AG04450 (cell line): ENCODE measurements at regions not wholly inside any gene's neighbourhood (a gene's known extent, or its start where the extent isn't known, plus 50 kb on each side); places are given as distances from the start of the nearest gene placed in this dataset.

Experiments
- CTCF ChIA-PET: fragments of 300-600, 350-600 bp; formaldehyde crosslinking; extraction: SDS; loops from one replicate; lab custom pipeline; 2022; ENCODE audit warnings: antibody characterized with exemption, inconsistent platforms; lab: Charles Lee
- POLR2A ChIA-PET: fragments of 350-600 bp; formaldehyde crosslinking; extraction: SDS; loops from one replicate; lab custom pipeline; 2021; ENCODE audit warnings: antibody characterized with exemption, inconsistent platforms; lab: Yijun Ruan, JAX
- DNase-seq: peaks from one replicate; pipeline ENCODE4 v3.0.0-alpha.2; 2011; ENCODE audit warnings: low read depth, low spot score
- H3K27ac ChIP-seq: one replicate; pipeline ENCODE4 v1.5.1; 2012; ENCODE audit warnings: low read depth, low read length, control low read depth
- H3K27me3 ChIP-seq: one replicate; pipeline ENCODE4 v1.6.0; 2012; ENCODE audit warnings: low read length; ENCODE audit not compliant: control insufficient read depth, insufficient read depth
- H3K4me3 ChIP-seq: 2 replicates; pipeline ENCODE4 v1.5.1; 2011; ENCODE audit warnings: mild to moderate bottlenecking, low read depth, low read length, control low read depth
- H3K9me3 ChIP-seq: 2 replicates; pipeline ENCODE4 v1.5.1; 2012; ENCODE audit warnings: low read length; ENCODE audit not compliant: control insufficient read depth, insufficient read depth
- TF ChIP-seq, protein P1 (sequence below): IDR thresholded peaks from 2 replicates; pipeline ENCODE4 v1.5.1; 2011; ENCODE audit warnings: low read depth, low read length, control low read depth, inconsistent platforms

GRCh38 chr1:30303387-30303786, 420.0 kb downstream of the MATN1 start:
- CTCF ChIA-PET, result no interaction called here

GRCh38 chr1:30302858-30303257, 420.5 kb downstream of the MATN1 start:
- no peak overlapping the region for H3K27ac ChIP-seq
- H3K4me3 ChIP-seq, result no peak overlapping the region
- TF ChIP-seq, protein P1, sequence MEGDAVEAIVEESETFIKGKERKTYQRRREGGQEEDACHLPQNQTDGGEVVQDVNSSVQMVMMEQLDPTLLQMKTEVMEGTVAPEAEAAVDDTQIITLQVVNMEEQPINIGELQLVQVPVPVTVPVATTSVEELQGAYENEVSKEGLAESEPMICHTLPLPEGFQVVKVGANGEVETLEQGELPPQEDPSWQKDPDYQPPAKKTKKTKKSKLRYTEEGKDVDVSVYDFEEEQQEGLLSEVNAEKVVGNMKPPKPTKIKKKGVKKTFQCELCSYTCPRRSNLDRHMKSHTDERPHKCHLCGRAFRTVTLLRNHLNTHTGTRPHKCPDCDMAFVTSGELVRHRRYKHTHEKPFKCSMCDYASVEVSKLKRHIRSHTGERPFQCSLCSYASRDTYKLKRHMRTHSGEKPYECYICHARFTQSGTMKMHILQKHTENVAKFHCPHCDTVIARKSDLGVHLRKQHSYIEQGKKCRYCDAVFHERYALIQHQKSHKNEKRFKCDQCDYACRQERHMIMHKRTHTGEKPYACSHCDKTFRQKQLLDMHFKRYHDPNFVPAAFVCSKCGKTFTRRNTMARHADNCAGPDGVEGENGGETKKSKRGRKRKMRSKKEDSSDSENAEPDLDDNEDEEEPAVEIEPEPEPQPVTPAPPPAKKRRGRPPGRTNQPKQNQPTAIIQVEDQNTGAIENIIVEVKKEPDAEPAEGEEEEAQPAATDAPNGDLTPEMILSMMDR, result no peak
- no peaks in the 10 kb centered on the region for H3K9me3 ChIP-seq
- no peak for DNase-seq
- H3K27me3 ChIP-seq, result no peaks in the 10 kb centered on the region
- ChIA-PET CTCF (no interaction called here), POLR2A (no interaction called here)

More at GRCh38 chr1:30303387-30303786, 420.0 kb downstream of the MATN1 start:
- H3K27me3 ChIP-seq, result no peaks in the 10 kb centered on the region
- POLR2A ChIA-PET, result no interaction called here
- H3K9me3 ChIP-seq, result no peaks in the 10 kb centered on the region
- no peak overlapping the region for H3K27ac ChIP-seq
- no peak overlapping the region for H3K4me3 ChIP-seq
- DNase-seq, result no peak
- TF ChIP-seq, protein P1, result no peak

DNA sequence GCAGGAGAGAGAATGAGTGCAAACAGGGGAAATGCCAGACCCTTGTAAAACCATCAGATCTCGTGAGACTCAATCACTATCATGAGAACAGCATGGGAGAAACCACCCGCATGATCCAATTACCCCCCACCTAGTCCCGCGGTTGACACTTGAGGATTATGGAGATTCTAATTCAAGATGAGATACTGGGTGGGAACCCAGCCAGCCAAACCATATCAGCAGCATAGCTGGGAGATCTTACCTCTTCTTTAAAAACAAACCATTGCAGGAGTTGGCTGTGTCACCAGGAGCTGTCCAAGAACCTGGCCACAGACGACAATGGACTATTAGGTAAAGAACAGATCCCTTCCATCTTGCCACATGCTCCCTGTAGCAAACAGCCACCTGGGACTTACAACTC, 422.7 kb downstream of the MATN1 start:
- ChIA-PET POLR2A (no interaction called here), CTCF (no interaction called here)
- no peak for DNase-seq
- H3K9me3 ChIP-seq, result no peaks in the 10 kb centered on the region
- no peak overlapping the region for H3K27ac ChIP-seq
- H3K4me3 ChIP-seq, result no peak overlapping the region
- no peaks in the 10 kb centered on the region for H3K27me3 ChIP-seq
- TF ChIP-seq, protein P1, result no peak

- ChIA-PET CTCF (no interaction called here), POLR2A (no interaction called here)
- no peak for DNase-seq
- TF ChIP-seq, protein P1, result no peak
- Histone ChIP-seq H3K27me3 (no peaks in the 10 kb centered on the region), H3K27ac (no peak overlapping the region), H3K9me3 (no peaks in the 10 kb centered on the region), H3K4me3 (no peak overlapping the region)
Measured at GRCh38 chr1:30299393-30299792, 424.0 kb downstream of the MATN1 start.

DNA sequence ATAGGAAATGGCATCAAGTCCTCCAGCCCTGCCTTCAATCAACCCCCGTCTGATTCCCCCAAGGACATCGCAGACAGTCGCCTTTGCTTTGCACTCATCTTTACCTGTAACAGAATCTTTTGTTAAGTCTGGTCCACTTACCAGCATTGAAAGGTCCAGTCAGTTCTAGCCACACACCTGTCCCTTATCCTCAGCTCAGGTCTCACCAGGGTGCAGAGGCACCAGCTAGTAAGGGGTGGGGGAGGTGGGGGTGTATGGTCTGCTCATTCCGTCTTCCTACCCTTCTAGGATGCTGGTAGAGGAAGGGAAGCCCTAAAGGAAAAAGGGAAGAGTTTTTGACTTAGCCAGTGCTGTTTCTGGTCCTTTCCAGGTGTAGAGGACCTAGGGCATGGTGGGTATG, 427.7 kb downstream of the MATN1 start:
- H3K27me3 ChIP-seq, result no peaks in the 10 kb centered on the region
- no peaks in the 10 kb centered on the region for H3K9me3 ChIP-seq
- ChIA-PET POLR2A (no interaction called here), CTCF (interaction anchor here (1.4 kb wide), 1 partner anchor 85 kb away, joined by 4 read pairs; no protein-coding TSS in a partner anchor)
- H3K27ac ChIP-seq, result no peak overlapping the region
- no peak overlapping the region for H3K4me3 ChIP-seq
- no peak for DNase-seq
- TF ChIP-seq, protein P1, result no peak
